GM23248 (cell line): ENCODE measurements at regions not wholly inside any gene's neighbourhood (a gene's known extent, or its start where the extent isn't known, plus 50 kb on each side); places are given as distances from the start of the nearest gene placed in this dataset.

Experiments used
- EZH2 ChIP-seq: fragments of 200-600 bp; sonication (generic); IDR thresholded peaks from 2 replicates; pipeline ENCODE4 v1.6.1; 2018; ENCODE audit warnings: antibody characterized with exemption, mild to moderate bottlenecking; ENCODE audit not compliant: insufficient read depth, poor library complexity, severe bottlenecking
- EZH2phosphoT487 ChIP-seq: fragments of 200-600 bp; sonication (generic); IDR thresholded peaks from 2 replicates; pipeline ENCODE4 v1.6.1; 2018; ENCODE audit warnings: antibody characterized with exemption, moderate library complexity, mild to moderate bottlenecking, low read depth; ENCODE audit not compliant: insufficient read depth

DNA sequence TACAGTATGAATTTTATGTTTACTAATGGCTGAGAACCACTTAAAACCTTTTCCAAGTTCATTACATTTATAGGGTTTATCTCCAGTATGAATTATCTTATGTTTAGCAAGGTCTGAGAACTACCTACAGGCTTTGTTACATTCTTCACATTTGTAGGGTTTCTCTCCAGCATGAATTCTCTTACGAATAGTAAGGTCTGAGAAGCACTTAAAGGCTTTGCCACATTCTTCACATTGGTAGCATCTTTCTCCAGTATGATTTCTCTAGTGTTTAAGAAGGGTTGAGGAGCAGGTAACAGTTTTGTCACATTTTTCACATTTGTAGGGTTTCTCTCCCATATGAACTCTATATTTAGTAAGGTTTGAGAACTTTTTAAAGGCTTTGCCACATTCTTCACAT, 1127.4 kb downstream of the EFNA5 start:
- no peak for TF ChIP-seq EZH2
- TF ChIP-seq EZH2phosphoT487, result no peak
